NCI-H146 treated with DMSO at 0.1 percent for 48 hours (cell line): ENCODE measurements at regions not wholly inside any gene's neighbourhood (a gene's known extent, or its start where the extent isn't known, plus 50 kb on each side); places are given as distances from the start of the nearest gene placed in this dataset.

Source experiments
- DNase-seq: peaks from one replicate; lab custom pipeline; 2025; ENCODE audit not compliant: unreplicated experiment; lab: John Stamatoyannopoulos, UW

GRCh38 chr10:113320211-113320610, 232.6 kb upstream of the HABP2 start:
- no peak for DNase-seq

- DNase-seq: no peak
Observed at GRCh38 chr10:113320987-113321386, 231.9 kb upstream of the HABP2 start.

- DNase-seq: no peak
Observed at GRCh38 chr10:113322843-113323242, 230.0 kb upstream of the HABP2 start.

GRCh38 chr10:113323985-113324384, 228.9 kb upstream of the HABP2 start:
- DNase-seq: no peak

- no peak for DNase-seq
Observed at GRCh38 chr10:113326160-113327111, 226.4 kb upstream of the HABP2 start.

GRCh38 chr10:113329121-113329596, 223.7 kb upstream of the HABP2 start:
- DNase-seq: no peak

- no peak for DNase-seq
Observed at GRCh38 chr10:113331961-113332360, 220.9 kb upstream of the HABP2 start.

- DNase-seq: no peak
Observed at GRCh38 chr10:113333313-113333712, 219.5 kb upstream of the HABP2 start.

- DNase-seq: no peak
Observed at GRCh38 chr10:113335592-113335991, 217.3 kb upstream of the HABP2 start.

- no peak for DNase-seq
Observed at GRCh38 chr10:113336549-113337130, 216.2 kb upstream of the HABP2 start.

GRCh38 chr10:113337142-113337541, 215.7 kb upstream of the HABP2 start:
- no peak for DNase-seq

- DNase-seq: no peak
Observed at GRCh38 chr10:113339121-113339520, 213.7 kb upstream of the HABP2 start.

- no peak for DNase-seq
Observed at GRCh38 chr10:113340282-113340681, 212.6 kb upstream of the HABP2 start.

GRCh38 chr10:113341138-113341537, 211.7 kb upstream of the HABP2 start:
- no peak for DNase-seq

GRCh38 chr10:113345826-113346624, 206.8 kb upstream of the HABP2 start:
- no peak for DNase-seq

GRCh38 chr10:113347508-113347907, 205.3 kb upstream of the HABP2 start:
- no peak for DNase-seq

- no peak for DNase-seq
Observed at GRCh38 chr10:113348694-113349093, 204.2 kb upstream of the HABP2 start.

- DNase-seq: no peak
Observed at GRCh38 chr10:113350311-113351040, 202.4 kb upstream of the HABP2 start.

GRCh38 chr10:113354711-113355110, 198.1 kb upstream of the HABP2 start:
- DNase-seq: no peak

- no peak for DNase-seq
Observed at GRCh38 chr10:113356794-113357680, 195.8 kb upstream of the HABP2 start.
